Endodermal cell (in vitro differentiated cells): ENCODE measurements at regions not wholly inside any gene's neighbourhood (a gene's known extent, or its start where the extent isn't known, plus 50 kb on each side); places are given as distances from the start of the nearest gene placed in this dataset.

Experiments used
- DNase-seq: peaks from one replicate; pipeline ENCODE4 v3.0.0-alpha.2; 2017
- H3K27ac ChIP-seq: 2 replicates; pipeline ENCODE4 v1.5.1; 2013; ENCODE audit warnings: mild to moderate bottlenecking, low read depth, low read length, moderate library complexity
- H3K27me3 ChIP-seq: 2 replicates; pipeline ENCODE4 v1.6.1; 2013; ENCODE audit warnings: mild to moderate bottlenecking, low read length, moderate library complexity; ENCODE audit not compliant: insufficient read depth, control insufficient read depth, poor library complexity, severe bottlenecking
- H3K36me3 ChIP-seq: 2 replicates; pipeline ENCODE4 v1.7.0; 2013; ENCODE audit warnings: mild to moderate bottlenecking, low read length, moderate library complexity; ENCODE audit not compliant: control insufficient read depth, insufficient read depth
- H3K4me1 ChIP-seq: one replicate; pipeline ENCODE4 v1.7.0; 2013; ENCODE audit warnings: low read length; ENCODE audit not compliant: control insufficient read depth, insufficient read depth
- H3K4me3 ChIP-seq: 2 replicates; pipeline ENCODE4 v1.5.1; 2013; ENCODE audit warnings: mild to moderate bottlenecking, low read length, moderate library complexity
- H3K9ac ChIP-seq: 2 replicates; pipeline ENCODE4 v1.6.1; 2013; ENCODE audit warnings: mild to moderate bottlenecking, low read length, moderate library complexity; ENCODE audit not compliant: poor library complexity, severe bottlenecking; ENCODE audit errors: extremely low read depth
- H3K9me3 ChIP-seq: 2 replicates; pipeline ENCODE4 v1.6.1; 2013; ENCODE audit warnings: mild to moderate bottlenecking, low read length, moderate library complexity; ENCODE audit not compliant: control insufficient read depth
- H3K27ac Mint-ChIP-seq: 2 replicates; pipeline ENCODE4 v1.8.0; 2020; ENCODE audit warnings: mixed read lengths
- H3K27me3 Mint-ChIP-seq: 2 replicates; pipeline ENCODE4 v1.8.0; 2021; ENCODE audit warnings: mild to moderate bottlenecking, mixed read lengths; ENCODE audit not compliant: insufficient read depth
- H3K36me3 Mint-ChIP-seq: 2 replicates; pipeline ENCODE4 v1.8.0; 2020; ENCODE audit warnings: low read depth, mixed read lengths
- H3K4me1 Mint-ChIP-seq: 2 replicates; pipeline ENCODE4 v1.8.0; 2020; ENCODE audit warnings: mixed read lengths
- H3K4me3 Mint-ChIP-seq: 2 replicates; pipeline ENCODE4 v1.8.0; 2020; ENCODE audit warnings: mild to moderate bottlenecking, moderate library complexity, mixed read lengths
- H3K9me3 Mint-ChIP-seq: 2 replicates; pipeline ENCODE4 v1.8.0; 2020; ENCODE audit warnings: mild to moderate bottlenecking, mixed read lengths
- CTCF ChIP-seq: fragments of 200-600 bp; sonication (generic); conservative IDR thresholded peaks from 2 replicates; pipeline ENCODE4 v1.5.0; 2021; ENCODE audit warnings: antibody characterized with exemption, mild to moderate bottlenecking
- WGBS, 2 experiments: methylation state at CpG; one replicate each; pipeline versions ENCODE4 v1.1.5 to v1.1.7; 2013; ENCODE audit warnings: missing lambda C conversion rate in 2 of 2, mixed read lengths in 1 of 2; ENCODE audit not compliant: insufficient coverage in 1 of 2, insufficient read length in 1 of 2; 5-methylcytosine and 5-hydroxymethylcytosine counted together

DNA sequence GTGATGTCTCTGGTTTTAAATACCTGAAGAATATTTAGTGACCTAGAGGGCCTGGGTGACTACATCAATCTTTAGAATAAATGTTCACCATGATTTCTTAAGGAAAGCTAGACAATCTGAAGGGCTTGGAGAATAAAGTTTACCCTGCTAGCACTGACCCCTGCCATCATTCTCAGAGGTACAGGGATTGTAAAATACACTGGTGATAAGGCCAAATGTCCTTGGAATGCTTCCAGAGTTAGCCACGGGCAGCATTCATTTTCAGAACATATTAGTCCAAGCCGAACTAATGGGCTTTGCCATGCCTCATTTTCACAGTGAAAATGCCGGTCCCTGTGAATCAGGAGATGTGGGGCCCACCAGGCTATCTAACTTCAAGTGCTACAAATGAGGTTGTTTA is 1381.7 kb upstream of the SEL1L start:
- 40 to 53% methylated on average over 3 of the region's 3 CpGs for WGBS, 2 experiments
- no peaks in the 10 kb centered on the region for H3K4me1 ChIP-seq
- no peak for TF ChIP-seq CTCF
- Mint-ChIP-seq H3K9me3 (no peaks in the 10 kb centered on the region), H3K36me3 (no peaks in the 10 kb centered on the region), H3K27me3 (no peaks in the 10 kb centered on the region), H3K27ac (no peak overlapping the region), H3K4me1 (peaks cover 5% of the 10 kb centered on the region), H3K4me3 (no peak overlapping the region)
- no peak overlapping the region for H3K9ac ChIP-seq
- DNase-seq = no peak
- no peaks in the 10 kb centered on the region for H3K27me3 ChIP-seq
- no peaks in the 10 kb centered on the region for H3K36me3 ChIP-seq
- H3K9me3 ChIP-seq = no peaks in the 10 kb centered on the region
- no peak overlapping the region for H3K27ac ChIP-seq
- no peak overlapping the region for H3K4me3 ChIP-seq

- H3K27me3 Mint-ChIP-seq = no peaks in the 10 kb centered on the region
- no peaks in the 10 kb centered on the region for H3K36me3 Mint-ChIP-seq
- Histone ChIP-seq H3K9ac (no peak overlapping the region), H3K36me3 (no peaks in the 10 kb centered on the region), H3K4me1 (no peaks in the 10 kb centered on the region), H3K27ac (no peak overlapping the region), H3K27me3 (no peaks in the 10 kb centered on the region), H3K9me3 (no peaks in the 10 kb centered on the region), H3K4me3 (no peak overlapping the region)
- no peak overlapping the region for H3K4me3 Mint-ChIP-seq
- 100% methylated on average over 1 of the region's 1 CpG; no CpG with 5 or more reads in 1 of the 2 experiments for WGBS, 2 experiments
- no peak for TF ChIP-seq CTCF
- no peak overlapping the region for H3K27ac Mint-ChIP-seq
- no peaks in the 10 kb centered on the region for H3K4me1 Mint-ChIP-seq
- H3K9me3 Mint-ChIP-seq = no peaks in the 10 kb centered on the region
- no peak for DNase-seq
These were observed 1402.0 kb upstream of the SEL1L start for GRCh38 chr14:82935691-82936090.

DNA sequence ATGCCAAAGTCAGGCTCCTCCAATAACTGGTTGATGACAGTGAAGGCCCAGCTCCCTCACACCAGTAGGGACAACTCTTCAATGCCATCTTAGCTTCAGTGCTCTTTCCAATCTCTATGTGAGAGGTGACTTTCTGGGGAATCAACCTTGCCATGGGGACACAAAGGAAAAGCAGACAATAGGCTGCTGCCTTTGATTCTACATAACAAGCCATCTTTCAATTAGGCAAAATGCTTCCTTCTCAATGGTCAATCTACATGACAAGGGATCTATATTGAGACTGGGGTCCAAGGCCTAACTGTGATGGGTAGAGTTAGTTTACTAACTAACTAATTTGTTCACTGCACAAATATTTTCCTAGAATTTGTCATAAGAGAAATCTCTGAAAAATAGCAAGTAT is 1417.5 kb upstream of the SEL1L start:
- Histone ChIP-seq H3K36me3 (no peaks in the 10 kb centered on the region), H3K27ac (no peak overlapping the region), H3K9me3 (no peaks in the 10 kb centered on the region), H3K4me3 (no peak overlapping the region), H3K9ac (no peak overlapping the region), H3K27me3 (no peaks in the 10 kb centered on the region), H3K4me1 (no peaks in the 10 kb centered on the region)
- H3K9me3 Mint-ChIP-seq = no peaks in the 10 kb centered on the region
- no peaks in the 10 kb centered on the region for H3K36me3 Mint-ChIP-seq
- no peak overlapping the region for H3K27ac Mint-ChIP-seq
- H3K4me3 Mint-ChIP-seq = no peak overlapping the region
- H3K4me1 Mint-ChIP-seq = no peaks in the 10 kb centered on the region
- no peak for DNase-seq
- TF ChIP-seq CTCF = no peak
- no peaks in the 10 kb centered on the region for H3K27me3 Mint-ChIP-seq
